IMR-90 (cell line): ENCODE measurements at regions not wholly inside any gene's neighbourhood (a gene's known extent, or its start where the extent isn't known, plus 50 kb on each side); places are given as distances from the start of the nearest gene placed in this dataset.

Experiments
- FOS ChIP-seq: fragments of 150-350 bp; IDR thresholded peaks from 2 replicates; pipeline ENCODE4 v1.6.1; 2016; ENCODE audit warnings: low read depth, low read length
- TF ChIP-seq, protein P1 (sequence below): conservative IDR thresholded peaks from 2 replicates; pipeline ENCODE4 v1.5.1; 2012; ENCODE audit warnings: mild to moderate bottlenecking, low read depth, low read length, improper control_type of control experiment

GRCh38 chr2:225735844-225736243 lies 336.3 kb downstream of the NYAP2 start:
- TF ChIP-seq, protein P1, sequence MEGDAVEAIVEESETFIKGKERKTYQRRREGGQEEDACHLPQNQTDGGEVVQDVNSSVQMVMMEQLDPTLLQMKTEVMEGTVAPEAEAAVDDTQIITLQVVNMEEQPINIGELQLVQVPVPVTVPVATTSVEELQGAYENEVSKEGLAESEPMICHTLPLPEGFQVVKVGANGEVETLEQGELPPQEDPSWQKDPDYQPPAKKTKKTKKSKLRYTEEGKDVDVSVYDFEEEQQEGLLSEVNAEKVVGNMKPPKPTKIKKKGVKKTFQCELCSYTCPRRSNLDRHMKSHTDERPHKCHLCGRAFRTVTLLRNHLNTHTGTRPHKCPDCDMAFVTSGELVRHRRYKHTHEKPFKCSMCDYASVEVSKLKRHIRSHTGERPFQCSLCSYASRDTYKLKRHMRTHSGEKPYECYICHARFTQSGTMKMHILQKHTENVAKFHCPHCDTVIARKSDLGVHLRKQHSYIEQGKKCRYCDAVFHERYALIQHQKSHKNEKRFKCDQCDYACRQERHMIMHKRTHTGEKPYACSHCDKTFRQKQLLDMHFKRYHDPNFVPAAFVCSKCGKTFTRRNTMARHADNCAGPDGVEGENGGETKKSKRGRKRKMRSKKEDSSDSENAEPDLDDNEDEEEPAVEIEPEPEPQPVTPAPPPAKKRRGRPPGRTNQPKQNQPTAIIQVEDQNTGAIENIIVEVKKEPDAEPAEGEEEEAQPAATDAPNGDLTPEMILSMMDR, result no peak
- peak; percentile 72; the same call in 1 of the 2 replicates for TF ChIP-seq FOS
